H9 (cell line): ENCODE measurements at regions not wholly inside any gene's neighbourhood (a gene's known extent, or its start where the extent isn't known, plus 50 kb on each side); places are given as distances from the start of the nearest gene placed in this dataset.

ENCODE experiments used
- DNase-seq: peaks from one replicate; pipeline ENCODE4 v3.0.0-alpha.2; 2017
- H2AFZ ChIP-seq: one replicate; pipeline ENCODE4 v1.6.1; 2013; ENCODE audit warnings: mild to moderate bottlenecking, low read length, control low read depth, moderate library complexity
- H2AK5ac ChIP-seq: 2 replicates; pipeline ENCODE4 v1.6.1; 2013; ENCODE audit warnings: low read length, control low read depth, mixed read lengths; ENCODE audit not compliant: insufficient read length
- H2BK120ac ChIP-seq: one replicate; pipeline ENCODE4 v1.6.1; 2013; ENCODE audit warnings: low read depth, mild to moderate bottlenecking, low read length, control low read depth, inconsistent platforms; ENCODE audit not compliant: poor library complexity, severe bottlenecking
- H2BK12ac ChIP-seq: 2 replicates; pipeline ENCODE4 v1.6.1; 2013; ENCODE audit warnings: low read length, control low read depth, mixed read lengths, low read depth; ENCODE audit not compliant: insufficient read length
- H2BK15ac ChIP-seq: 2 replicates; pipeline ENCODE4 v1.6.1; 2013; ENCODE audit warnings: low read depth, low read length, control low read depth
- H2BK20ac ChIP-seq: one replicate; pipeline ENCODE4 v1.6.1; 2013; ENCODE audit warnings: low read depth, mild to moderate bottlenecking, low read length, control low read depth, inconsistent platforms; ENCODE audit not compliant: poor library complexity, severe bottlenecking
- H2BK5ac ChIP-seq: 2 replicates; pipeline ENCODE4 v1.6.1; 2013; ENCODE audit warnings: low read length, control low read depth, mixed read lengths; ENCODE audit not compliant: insufficient read length
- H3K14ac ChIP-seq: 2 replicates; pipeline ENCODE4 v1.6.1; 2013; ENCODE audit warnings: low read length, control low read depth; ENCODE audit not compliant: insufficient read depth
- H3K18ac ChIP-seq: 2 replicates; pipeline ENCODE4 v1.6.1; 2013; ENCODE audit warnings: low read depth, mild to moderate bottlenecking, mixed read lengths, low read length, control low read depth; ENCODE audit not compliant: insufficient read length
- H3K23ac ChIP-seq: 2 replicates; pipeline ENCODE4 v1.6.1; 2013; ENCODE audit warnings: low read length, control low read depth, mixed read lengths, low read depth; ENCODE audit not compliant: insufficient read length
- H3K23me2 ChIP-seq: 2 replicates; pipeline ENCODE4 v1.6.1; 2013; ENCODE audit warnings: low read depth, mild to moderate bottlenecking, mixed read lengths, low read length, control low read depth; ENCODE audit not compliant: insufficient read length, poor library complexity, severe bottlenecking
- H3K27ac ChIP-seq: 2 replicates; pipeline ENCODE4 v1.5.1; 2013; ENCODE audit warnings: low read length, control low read depth, mixed read lengths, low read depth; ENCODE audit not compliant: insufficient read length
- H3K27me3 ChIP-seq: 2 replicates; pipeline ENCODE4 v1.6.1; 2013; ENCODE audit warnings: low read length, control low read depth, inconsistent platforms; ENCODE audit not compliant: insufficient read depth
- H3K4ac ChIP-seq: 2 replicates; pipeline ENCODE4 v1.6.1; 2013; ENCODE audit warnings: low read depth, mild to moderate bottlenecking, control low read depth, inconsistent platforms, low read length, moderate library complexity
- H3K4me1 ChIP-seq: 2 replicates; pipeline ENCODE4 v1.6.1; 2013; ENCODE audit warnings: low read length, control low read depth, inconsistent platforms; ENCODE audit not compliant: insufficient read depth
- H3K4me2 ChIP-seq: 2 replicates; pipeline ENCODE4 v1.6.1; 2013; ENCODE audit warnings: low read length, control low read depth, mixed read lengths; ENCODE audit not compliant: insufficient read length, insufficient read depth
- H3K56ac ChIP-seq: 2 replicates; pipeline ENCODE4 v1.6.1; 2013; ENCODE audit warnings: low read depth, mild to moderate bottlenecking, mixed read lengths, low read length, control low read depth; ENCODE audit not compliant: insufficient read length
- H3K79me1 ChIP-seq: 2 replicates; pipeline ENCODE4 v1.6.1; 2013; ENCODE audit warnings: low read depth, mild to moderate bottlenecking, moderate library complexity, low read length, control low read depth, inconsistent platforms; ENCODE audit not compliant: insufficient read depth, poor library complexity, severe bottlenecking
- H3K79me2 ChIP-seq: 2 replicates; pipeline ENCODE4 v1.6.1; 2013; ENCODE audit warnings: low read length, control low read depth, inconsistent platforms; ENCODE audit not compliant: insufficient read depth
- H3K9ac ChIP-seq: 2 replicates; pipeline ENCODE4 v1.6.1; 2013; ENCODE audit warnings: low read length, control low read depth, mixed read lengths; ENCODE audit not compliant: insufficient read length; ENCODE audit errors: extremely low read depth
- H3K9me3 ChIP-seq: one replicate; pipeline ENCODE4 v1.6.1; 2013; ENCODE audit warnings: low read depth, low read length, inconsistent platforms; ENCODE audit not compliant: control insufficient read depth
- H3T11ph ChIP-seq: one replicate; pipeline ENCODE4 v1.6.1; 2013; ENCODE audit warnings: mild to moderate bottlenecking, low read length, control low read depth, inconsistent platforms
- H4K20me1 ChIP-seq: one replicate; pipeline ENCODE4 v1.6.1; 2013; ENCODE audit not compliant: control insufficient read depth, insufficient read length, insufficient read depth
- H4K5ac ChIP-seq: 2 replicates; pipeline ENCODE4 v1.6.1; 2013; ENCODE audit warnings: low read depth, mild to moderate bottlenecking, mixed read lengths, low read length, control low read depth; ENCODE audit not compliant: insufficient read length
- H4K8ac ChIP-seq: replicated peaks from 2 replicates; pipeline ENCODE4 v1.6.1; 2013; ENCODE audit warnings: low read length, control low read depth, mixed read lengths, low read depth; ENCODE audit not compliant: insufficient read length
- H4K91ac ChIP-seq: 2 replicates; pipeline ENCODE4 v1.6.1; 2013; ENCODE audit warnings: low read depth, mild to moderate bottlenecking, moderate library complexity, mixed read lengths, low read length, control low read depth; ENCODE audit not compliant: insufficient read length
- H3K27ac Mint-ChIP-seq, 3 experiments: 2 replicates in 2 of 3; 3 replicates in 1 of 3; pipeline ENCODE4 v1.8.0; 2020 to 2021; ENCODE audit warnings: mixed read lengths in 3 of 3, mild to moderate bottlenecking in 1 of 3, moderate library complexity in 1 of 3
- H3K27me3 Mint-ChIP-seq: 2 replicates; pipeline ENCODE4 v1.8.0; 2021; ENCODE audit warnings: low read depth, mild to moderate bottlenecking, moderate library complexity, mixed read lengths
- H3K36me3 Mint-ChIP-seq, 3 experiments: 2 replicates in 2 of 3; 3 replicates in 1 of 3; pipeline ENCODE4 v1.8.0; 2020 to 2021; ENCODE audit warnings: low read depth in 3 of 3, mixed read lengths in 3 of 3; ENCODE audit not compliant: insufficient read depth in 1 of 3
- H3K4me1 Mint-ChIP-seq, 2 experiments: 2 replicates each; pipeline ENCODE4 v1.8.0; 2020; ENCODE audit warnings: mixed read lengths in 2 of 2
- H3K4me3 Mint-ChIP-seq, 2 experiments: 2 replicates in 1 of 2; 3 replicates in 1 of 2; pipeline ENCODE4 v1.8.0; 2020 to 2021; ENCODE audit warnings: mild to moderate bottlenecking in 2 of 2, mixed read lengths in 2 of 2, moderate library complexity in 1 of 2
- H3K9me3 Mint-ChIP-seq, 2 experiments: 2 replicates in 1 of 2; 3 replicates in 1 of 2; pipeline ENCODE4 v1.8.0; 2020; ENCODE audit warnings: mild to moderate bottlenecking in 2 of 2, mixed read lengths in 2 of 2, moderate library complexity in 1 of 2
- WGBS: extraction: QIAGEN DNeasy Blood & Tissue Kit; methylation state at CpG from one replicate; pipeline ENCODE4 v1.1.7; 2013; ENCODE audit warnings: missing lambda C conversion rate, low lambda C conversion rate, mixed read lengths; ENCODE audit not compliant: insufficient read length; ENCODE audit errors: extremely low coverage; 5-methylcytosine and 5-hydroxymethylcytosine counted together
- TF ChIP-seq, protein P1 (sequence below): fragments of 200-600 bp; sonication (generic); conservative IDR thresholded peaks from 3 replicates; pipeline ENCODE4 v1.8.0; 2021; ENCODE audit warnings: antibody characterized with exemption, mild to moderate bottlenecking

DNA sequence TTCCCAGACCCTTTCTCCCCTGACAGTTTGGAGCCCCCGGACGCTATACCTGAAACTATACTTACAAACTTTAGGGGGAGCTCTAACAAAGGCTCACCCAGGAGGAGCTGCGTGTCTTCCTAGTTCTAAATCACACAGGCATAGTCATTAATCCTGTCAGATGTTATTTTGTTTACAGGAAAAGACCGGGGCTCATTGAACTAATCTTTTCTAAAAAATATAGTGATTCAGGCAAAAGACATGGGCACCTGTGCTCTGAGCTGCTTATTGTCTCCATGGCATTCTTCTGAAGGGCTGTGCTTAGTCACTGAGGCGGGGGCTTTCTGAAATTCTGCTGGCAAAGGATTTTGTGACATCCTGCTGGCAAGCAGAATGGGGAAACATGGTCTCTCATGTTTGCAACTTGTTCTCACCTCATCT is 1577.0 kb downstream of the NCAM2 start:
- Mint-ChIP-seq H3K4me1 (peaks cover 5 to 10% of the 10 kb centered on the region in 2 experiments), H3K4me3 (peak overlapping the region in 1 of 2 experiments; percentile 55; a peak in 2 of 5 replicates), H3K36me3 (peaks cover 0 to 4% (median 0%) of the 10 kb centered on the region in 3 experiments; a peak in 1 of 7 replicates), H3K27ac (peak overlapping the region; percentile 31 to 92 (median 81); a peak in 4 of 7 replicates), H3K27me3 (no peaks in the 10 kb centered on the region), H3K9me3 (no peaks in the 10 kb centered on the region)
- H3K9ac ChIP-seq: no peak overlapping the region
- no peak overlapping the region for H3K4ac ChIP-seq
- no peaks in the 10 kb centered on the region for H3K79me2 ChIP-seq
- TF ChIP-seq, protein P1, sequence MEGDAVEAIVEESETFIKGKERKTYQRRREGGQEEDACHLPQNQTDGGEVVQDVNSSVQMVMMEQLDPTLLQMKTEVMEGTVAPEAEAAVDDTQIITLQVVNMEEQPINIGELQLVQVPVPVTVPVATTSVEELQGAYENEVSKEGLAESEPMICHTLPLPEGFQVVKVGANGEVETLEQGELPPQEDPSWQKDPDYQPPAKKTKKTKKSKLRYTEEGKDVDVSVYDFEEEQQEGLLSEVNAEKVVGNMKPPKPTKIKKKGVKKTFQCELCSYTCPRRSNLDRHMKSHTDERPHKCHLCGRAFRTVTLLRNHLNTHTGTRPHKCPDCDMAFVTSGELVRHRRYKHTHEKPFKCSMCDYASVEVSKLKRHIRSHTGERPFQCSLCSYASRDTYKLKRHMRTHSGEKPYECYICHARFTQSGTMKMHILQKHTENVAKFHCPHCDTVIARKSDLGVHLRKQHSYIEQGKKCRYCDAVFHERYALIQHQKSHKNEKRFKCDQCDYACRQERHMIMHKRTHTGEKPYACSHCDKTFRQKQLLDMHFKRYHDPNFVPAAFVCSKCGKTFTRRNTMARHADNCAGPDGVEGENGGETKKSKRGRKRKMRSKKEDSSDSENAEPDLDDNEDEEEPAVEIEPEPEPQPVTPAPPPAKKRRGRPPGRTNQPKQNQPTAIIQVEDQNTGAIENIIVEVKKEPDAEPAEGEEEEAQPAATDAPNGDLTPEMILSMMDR: peak; percentile 82
- no peak overlapping the region for H4K8ac ChIP-seq
- H3K23me2 ChIP-seq: no peaks in the 10 kb centered on the region
- no peak overlapping the region for H3K56ac ChIP-seq
- H2BK20ac ChIP-seq: no peak overlapping the region
- H3K4me1 ChIP-seq: no peaks in the 10 kb centered on the region; the same call in 1 of the 2 replicates
- no peak overlapping the region for H2BK120ac ChIP-seq
- WGBS: no CpG with 5 or more reads among the region's 5 CpGs
- no peak overlapping the region for H3K27ac ChIP-seq
- no peak overlapping the region for H4K91ac ChIP-seq
- no peaks in the 10 kb centered on the region for H3K27me3 ChIP-seq
- no peak overlapping the region for H3K23ac ChIP-seq
- H2BK15ac ChIP-seq: no peak overlapping the region
- no peaks in the 10 kb centered on the region for H3K9me3 ChIP-seq
- H3K4me2 ChIP-seq: no peak overlapping the region
- H2AFZ ChIP-seq: no peak overlapping the region
- H3K18ac ChIP-seq: no peak overlapping the region
- no peak overlapping the region for H2BK5ac ChIP-seq
- H2BK12ac ChIP-seq: no peak overlapping the region
- no peak overlapping the region for H2AK5ac ChIP-seq
- no peaks in the 10 kb centered on the region for H4K20me1 ChIP-seq
- DNase-seq: peak; percentile 46
- no peak overlapping the region for H4K5ac ChIP-seq
- H3K14ac ChIP-seq: no peak overlapping the region
- H3K79me1 ChIP-seq: no peaks in the 10 kb centered on the region
- no peak overlapping the region for H3T11ph ChIP-seq
